Memory B cell (primary cell): ENCODE measurements at regions not wholly inside any gene's neighbourhood (a gene's known extent, or its start where the extent isn't known, plus 50 kb on each side); places are given as distances from the start of the nearest gene placed in this dataset.

Source experiments
- ATAC-seq: fragments of 150-1000 bp; cut with Tn5 transposase; 2 replicates; pipeline ENCODE4 v1.10.0; 2021; ENCODE audit warnings: low read depth, mild to moderate bottlenecking, moderate library complexity
- DNase-seq, 2 donors: peaks; one replicate each; pipeline ENCODE4 v3.0.0; 2022; ENCODE audit warnings: low spot score in 2 of 2
- H3K27ac Mint-ChIP-seq: one replicate; pipeline ENCODE4 v1.8.0; 2022; ENCODE audit warnings: mild to moderate bottlenecking, moderate library complexity, mixed read lengths
- H3K27me3 Mint-ChIP-seq: one replicate; pipeline ENCODE4 v1.8.0; 2022; ENCODE audit warnings: mixed read lengths
- H3K36me3 Mint-ChIP-seq: one replicate; pipeline ENCODE4 v1.8.0; 2022; ENCODE audit warnings: mild to moderate bottlenecking, mixed read lengths
- H3K4me1 Mint-ChIP-seq: one replicate; pipeline ENCODE4 v1.8.0; 2022; ENCODE audit warnings: mixed read lengths
- H3K4me3 Mint-ChIP-seq: one replicate; pipeline ENCODE4 v1.8.0; 2022; ENCODE audit warnings: mild to moderate bottlenecking, moderate library complexity, mixed read lengths
- H3K9me3 Mint-ChIP-seq: one replicate; pipeline ENCODE4 v1.8.0; 2022; ENCODE audit warnings: mixed read lengths

DNA sequence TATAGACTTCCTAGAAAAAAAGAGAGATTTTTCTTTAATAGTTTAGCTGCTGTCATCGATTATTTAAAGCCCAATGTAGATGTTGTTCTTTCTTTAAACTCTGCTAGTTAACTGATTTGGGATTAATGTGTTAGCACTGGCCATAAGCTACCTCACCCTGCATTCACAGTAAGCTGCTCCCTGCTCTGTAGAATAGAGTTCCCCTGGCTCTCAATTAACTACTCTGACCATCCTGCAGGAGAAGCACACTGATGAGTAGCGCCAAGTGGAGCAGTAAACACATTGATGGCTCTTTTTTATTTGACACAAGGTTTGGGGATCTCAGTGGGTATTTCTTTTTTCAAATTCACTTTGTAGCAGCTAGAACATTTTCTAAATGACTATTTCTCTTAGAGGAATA is 807.9 kb upstream of the ZNF608 start:
- Mint-ChIP-seq H3K27me3 (no peaks in the 10 kb centered on the region), H3K36me3 (no peaks in the 10 kb centered on the region), H3K4me1 (no peaks in the 10 kb centered on the region), H3K9me3 (no peaks in the 10 kb centered on the region), H3K4me3 (no peak overlapping the region), H3K27ac (no peak overlapping the region)
- ATAC-seq (no peak), DNase-seq (no peak)

DNA sequence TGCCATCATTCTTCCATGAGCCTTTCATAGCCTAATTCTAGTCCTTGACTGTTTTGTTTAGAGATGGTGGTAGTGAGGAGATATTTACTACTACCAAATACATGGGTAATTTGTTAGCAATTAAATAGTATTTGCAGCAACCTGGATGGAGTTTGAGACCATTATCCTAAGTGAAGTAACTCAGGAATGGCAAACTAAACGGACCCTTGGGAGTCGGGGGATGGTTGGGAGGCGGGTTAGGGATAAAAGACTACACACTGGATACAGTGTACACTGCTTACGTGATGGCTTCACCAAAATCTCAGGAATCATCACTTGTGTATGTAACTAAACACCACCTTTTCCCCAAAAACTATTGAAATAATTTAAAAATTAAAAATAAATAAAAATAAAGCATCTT is 809.2 kb upstream of the ZNF608 start:
- no peaks in the 10 kb centered on the region for H3K9me3 Mint-ChIP-seq

DNA sequence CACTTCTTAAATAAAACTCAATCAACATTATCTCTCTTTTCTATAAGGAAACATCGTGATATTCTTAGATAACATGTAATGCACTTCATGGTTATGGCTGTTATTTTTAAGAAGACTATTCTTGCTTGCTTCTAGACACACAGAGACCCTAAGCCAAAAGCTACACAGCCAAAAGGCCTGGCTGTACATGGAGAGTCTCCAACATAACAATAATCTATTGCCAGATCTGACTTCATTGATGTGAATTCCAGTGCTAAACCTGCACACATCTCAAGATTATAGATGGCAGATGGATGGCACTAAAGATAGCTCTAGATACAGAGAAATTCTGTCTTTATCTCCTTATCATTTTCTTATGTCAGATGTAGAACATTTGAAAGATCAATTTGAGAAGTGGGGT is 811.6 kb upstream of the ZNF608 start:
- H3K9me3 Mint-ChIP-seq: no peaks in the 10 kb centered on the region

More for the DNA sequence above, 809.2 kb upstream of the ZNF608 start:
- no peak for DNase-seq
- no peak overlapping the region for H3K27ac Mint-ChIP-seq
- peaks cover 3% of the 10 kb centered on the region for H3K4me1 Mint-ChIP-seq
- no peaks in the 10 kb centered on the region for H3K27me3 Mint-ChIP-seq
- no peaks in the 10 kb centered on the region for H3K36me3 Mint-ChIP-seq
- H3K4me3 Mint-ChIP-seq: no peak overlapping the region
- no peak for ATAC-seq

DNA sequence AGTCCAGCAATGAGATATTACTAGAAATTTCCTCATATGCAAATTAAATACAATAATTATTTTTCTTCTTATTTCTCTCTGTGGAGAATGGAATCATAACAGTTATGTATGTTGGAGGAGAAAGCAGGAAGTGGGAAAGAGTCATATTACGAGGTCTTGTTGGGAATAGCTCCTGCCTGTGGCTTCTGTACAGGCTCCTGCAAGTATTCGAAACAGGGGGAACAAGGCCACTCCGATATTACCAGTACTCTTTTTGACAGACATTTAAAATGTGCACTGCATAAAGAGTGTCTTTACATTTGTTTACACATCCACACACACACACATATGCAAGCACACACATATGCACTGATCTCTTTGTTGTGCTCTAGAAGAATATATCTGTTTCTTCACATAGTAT is 812.0 kb upstream of the ZNF608 start:
- Mint-ChIP-seq H3K27ac (no peak overlapping the region), H3K9me3 (no peaks in the 10 kb centered on the region), H3K27me3 (no peaks in the 10 kb centered on the region), H3K36me3 (no peaks in the 10 kb centered on the region), H3K4me3 (no peak overlapping the region), H3K4me1 (peaks cover 6% of the 10 kb centered on the region)
- ATAC-seq: no peak
- no peak for DNase-seq

More for the DNA sequence above, 811.6 kb upstream of the ZNF608 start:
- ATAC-seq (no peak), DNase-seq (no peak)
- Mint-ChIP-seq H3K36me3 (no peaks in the 10 kb centered on the region), H3K4me1 (peaks cover 6% of the 10 kb centered on the region), H3K27me3 (no peaks in the 10 kb centered on the region), H3K4me3 (no peak overlapping the region), H3K27ac (no peak overlapping the region)

DNA sequence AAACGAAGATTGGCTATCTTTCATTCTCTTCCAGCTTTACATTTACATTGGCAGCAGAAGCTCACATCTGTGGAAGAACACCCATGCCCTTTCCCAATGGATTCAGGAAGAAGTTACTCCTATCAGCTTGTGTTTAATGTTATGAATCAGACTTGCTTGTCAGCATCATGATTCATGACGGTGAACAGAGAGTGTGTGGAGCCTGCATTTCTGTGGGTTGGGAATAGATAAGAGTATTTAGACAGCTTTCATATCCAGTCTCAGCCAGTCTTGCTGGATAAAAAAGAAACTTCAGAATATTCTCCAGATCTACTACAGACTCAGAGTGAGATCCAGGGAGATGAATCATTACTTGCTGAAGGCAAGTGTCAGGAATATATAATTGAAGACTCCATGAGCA is 812.9 kb upstream of the ZNF608 start:
- peaks cover 6% of the 10 kb centered on the region for H3K4me1 Mint-ChIP-seq
- H3K27me3 Mint-ChIP-seq: no peaks in the 10 kb centered on the region
- H3K4me3 Mint-ChIP-seq: no peak overlapping the region
- H3K36me3 Mint-ChIP-seq: no peaks in the 10 kb centered on the region
- no peak for ATAC-seq
- no peak overlapping the region for H3K27ac Mint-ChIP-seq
- DNase-seq: no peak
- no peaks in the 10 kb centered on the region for H3K9me3 Mint-ChIP-seq

DNA sequence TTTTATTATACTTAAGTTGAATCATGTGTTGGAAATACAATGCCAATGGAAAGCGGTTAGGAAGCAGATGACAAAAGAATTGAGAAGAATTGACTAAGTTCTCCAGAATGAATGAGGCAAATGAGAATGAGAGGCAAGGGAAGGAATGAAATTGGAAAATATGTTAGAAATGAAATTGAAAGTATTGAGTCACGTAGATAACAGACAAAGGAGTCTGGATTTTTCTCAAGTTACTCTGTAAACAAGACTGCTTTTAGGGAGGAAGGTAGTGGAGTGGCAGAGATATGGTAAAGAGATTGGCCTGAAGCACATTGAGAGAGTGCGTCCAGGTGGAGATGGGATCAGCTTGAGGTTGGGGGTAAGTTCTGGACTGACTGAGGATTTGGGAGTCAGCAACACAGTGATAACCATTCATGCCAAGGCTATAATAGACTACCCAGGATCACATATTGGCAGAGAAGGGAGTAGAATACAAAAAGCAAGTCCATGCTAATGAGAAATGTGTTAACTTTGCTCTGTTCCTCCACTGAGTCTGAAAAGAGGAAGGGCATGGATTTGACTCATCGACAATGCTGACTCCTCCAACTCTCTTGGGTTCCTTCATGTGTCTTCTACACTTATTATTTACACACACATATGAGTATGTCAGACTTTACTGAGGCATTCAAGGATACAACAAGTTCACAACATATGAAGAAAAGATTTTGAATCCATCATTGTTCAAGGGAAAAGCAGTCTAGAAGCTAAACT is 814.2 kb upstream of the ZNF608 start:
- DNase-seq (no peak), ATAC-seq (no peak)
- Mint-ChIP-seq H3K4me3 (no peak overlapping the region), H3K27ac (no peak overlapping the region), H3K4me1 (peaks cover 6% of the 10 kb centered on the region), H3K27me3 (no peaks in the 10 kb centered on the region), H3K9me3 (no peaks in the 10 kb centered on the region), H3K36me3 (no peaks in the 10 kb centered on the region)

DNA sequence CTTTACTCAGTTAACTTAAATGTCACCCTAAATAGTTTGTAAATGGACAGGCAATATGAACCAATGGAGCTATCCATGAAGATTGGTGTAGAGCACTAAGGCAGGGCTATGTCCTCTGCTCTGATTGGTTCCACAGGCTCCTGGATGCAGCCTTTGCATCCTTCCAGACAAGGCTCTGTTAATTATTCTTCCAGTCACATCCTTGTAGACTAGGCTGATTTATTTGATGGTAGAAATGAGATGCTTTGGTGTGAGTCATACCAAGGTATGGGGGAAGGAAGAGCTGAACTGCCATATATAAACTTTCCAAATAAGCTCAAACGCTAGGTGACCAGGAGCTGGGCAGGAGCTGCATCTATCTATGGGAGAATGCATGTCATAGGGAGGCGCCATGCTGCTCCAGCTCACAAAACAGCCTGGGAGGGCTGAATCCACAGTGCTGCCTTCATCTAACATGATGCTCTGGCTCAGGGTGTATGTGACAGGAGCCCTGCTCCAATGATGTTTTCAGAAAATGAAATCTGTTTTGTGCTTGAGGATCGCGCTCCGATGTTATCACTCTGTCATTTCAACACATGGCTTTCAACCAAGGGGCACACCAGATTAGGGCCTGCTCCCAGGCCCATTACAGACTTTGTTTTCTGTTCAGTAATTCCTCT is 818.0 kb upstream of the ZNF608 start:
- Mint-ChIP-seq H3K4me3 (no peak overlapping the region), H3K9me3 (no peaks in the 10 kb centered on the region), H3K27ac (no peak overlapping the region), H3K4me1 (peaks cover 6% of the 10 kb centered on the region), H3K36me3 (no peaks in the 10 kb centered on the region), H3K27me3 (peaks cover 4% of the 10 kb centered on the region)
- no peak for DNase-seq
- no peak for ATAC-seq

DNA sequence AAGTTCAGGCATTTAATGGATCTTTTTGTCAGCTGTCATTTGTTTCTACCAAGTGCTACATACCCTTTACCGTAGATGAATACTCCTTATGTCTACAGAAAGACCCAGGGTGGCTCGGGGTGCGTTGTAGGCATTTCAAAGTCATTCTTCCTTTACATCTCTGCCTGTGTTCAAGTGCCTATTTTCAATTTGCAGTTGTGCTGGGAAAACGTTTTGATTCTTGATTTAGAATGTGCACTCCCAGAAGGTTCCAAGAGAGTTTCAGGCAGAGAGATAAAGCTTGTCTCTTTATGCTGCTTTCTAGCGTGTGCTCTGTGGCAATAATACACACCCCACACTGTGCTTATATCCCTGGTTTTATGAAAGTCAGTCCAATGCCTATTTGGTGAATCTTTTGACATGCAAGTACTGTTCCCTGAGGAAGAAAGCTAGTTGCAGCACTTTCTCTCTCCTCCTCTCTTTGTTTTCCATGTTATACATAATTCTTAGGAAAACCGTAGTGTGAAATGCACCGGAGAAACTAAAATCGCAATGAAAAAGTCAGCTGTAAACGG is 828.1 kb upstream of the ZNF608 start:
- ATAC-seq: no peak
- Mint-ChIP-seq H3K36me3 (no peaks in the 10 kb centered on the region), H3K4me1 (no peaks in the 10 kb centered on the region), H3K27me3 (peaks cover 2% of the 10 kb centered on the region), H3K9me3 (no peaks in the 10 kb centered on the region), H3K27ac (no peak overlapping the region), H3K4me3 (no peak overlapping the region)
- no peak for DNase-seq

DNA sequence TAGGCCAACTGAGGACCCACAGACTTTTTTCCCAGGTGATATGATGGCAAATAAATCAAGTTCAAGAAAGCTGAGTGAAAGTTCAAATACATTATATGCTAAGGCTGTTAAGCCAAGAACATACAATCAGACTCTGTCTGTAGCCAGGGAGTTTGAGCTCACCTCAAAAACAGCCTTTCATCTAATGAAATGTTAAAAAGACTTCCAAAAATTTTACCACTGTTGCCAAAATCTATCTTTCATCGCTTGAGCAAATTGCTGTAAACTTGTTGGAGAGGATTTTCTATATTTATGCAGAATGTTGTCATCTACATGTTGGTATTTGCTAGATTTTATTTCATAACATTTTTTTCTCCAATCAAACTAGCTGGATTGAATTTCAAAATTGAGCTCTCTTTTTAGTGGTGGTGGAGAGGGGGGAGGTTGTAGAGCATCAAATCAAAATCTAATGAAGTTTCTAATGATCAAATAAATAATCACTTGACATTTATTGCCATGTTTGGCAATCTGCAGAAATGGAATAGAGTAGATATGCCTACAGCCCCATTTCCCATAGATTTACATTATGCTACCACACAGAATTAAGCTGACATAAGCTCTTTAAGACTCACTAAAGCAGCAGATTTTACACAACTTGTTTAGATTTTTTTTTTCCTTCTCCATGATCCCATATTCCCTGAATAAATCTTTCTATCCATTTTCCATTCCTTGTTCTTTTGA is 828.9 kb upstream of the ZNF608 start:
- Mint-ChIP-seq H3K27ac (no peak overlapping the region), H3K9me3 (no peaks in the 10 kb centered on the region), H3K27me3 (peaks cover 2% of the 10 kb centered on the region), H3K4me1 (no peaks in the 10 kb centered on the region), H3K4me3 (no peak overlapping the region), H3K36me3 (no peaks in the 10 kb centered on the region)
- ATAC-seq (no peak), DNase-seq (no peak)

DNA sequence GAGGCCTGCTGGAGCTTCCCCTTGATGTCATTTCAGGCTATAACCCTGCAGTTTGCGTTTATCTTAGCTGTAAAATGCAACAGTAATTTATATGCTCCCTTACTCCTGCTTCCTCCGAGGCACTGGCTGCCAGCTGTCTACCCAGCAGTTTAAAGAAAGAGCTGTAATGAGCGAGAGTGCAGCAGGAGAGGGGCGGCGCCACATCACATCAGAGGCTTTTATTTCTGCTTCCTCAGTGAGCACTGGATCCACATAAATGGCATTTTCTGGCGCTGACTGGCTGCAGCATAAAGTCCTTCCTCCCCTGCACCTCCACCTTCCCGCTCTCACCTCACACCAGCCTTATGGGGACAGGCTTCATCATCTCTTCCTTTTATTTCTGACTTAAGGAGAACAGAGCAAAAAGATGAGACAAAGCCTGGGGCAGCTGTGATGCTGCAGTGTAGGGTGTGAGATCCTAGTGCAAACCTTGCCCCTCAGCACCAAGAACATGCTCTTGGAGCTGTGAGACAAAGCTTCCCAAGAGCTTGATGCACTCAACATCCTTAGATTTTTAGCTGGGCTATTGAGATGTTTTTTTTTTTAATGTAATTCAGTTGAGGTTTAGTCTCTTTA is 829.6 kb upstream of the ZNF608 start:
- no peaks in the 10 kb centered on the region for H3K4me1 Mint-ChIP-seq
- DNase-seq (no peak), ATAC-seq (no peak)
- peaks cover 2% of the 10 kb centered on the region for H3K27me3 Mint-ChIP-seq
- no peaks in the 10 kb centered on the region for H3K36me3 Mint-ChIP-seq
- H3K27ac Mint-ChIP-seq: no peak overlapping the region
- no peak overlapping the region for H3K4me3 Mint-ChIP-seq
- H3K9me3 Mint-ChIP-seq: no peaks in the 10 kb centered on the region

DNA sequence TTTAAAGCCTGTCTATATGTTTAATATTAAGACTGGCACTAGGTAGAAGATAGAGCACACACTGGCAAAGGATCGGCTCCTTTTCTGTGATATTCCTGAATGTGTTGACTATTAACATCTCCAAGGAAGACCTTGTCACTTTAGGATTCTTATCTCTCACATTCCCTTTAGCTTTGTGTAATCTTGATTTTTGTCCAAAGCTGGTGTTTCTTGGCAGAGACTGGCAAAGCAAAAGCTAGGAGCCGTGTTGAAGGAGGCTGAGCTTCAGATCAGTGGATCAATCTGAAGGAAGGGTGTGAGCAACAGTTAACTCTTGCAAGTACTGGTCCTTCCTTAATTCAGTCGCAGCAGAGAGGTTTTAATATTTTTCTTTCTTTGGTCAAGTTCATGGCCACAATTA is 830.4 kb upstream of the ZNF608 start:
- Mint-ChIP-seq H3K4me3 (no peak overlapping the region), H3K36me3 (no peaks in the 10 kb centered on the region), H3K27me3 (peaks cover 2% of the 10 kb centered on the region), H3K27ac (no peak overlapping the region), H3K9me3 (no peaks in the 10 kb centered on the region), H3K4me1 (no peaks in the 10 kb centered on the region)
- DNase-seq (no peak), ATAC-seq (no peak)

DNA sequence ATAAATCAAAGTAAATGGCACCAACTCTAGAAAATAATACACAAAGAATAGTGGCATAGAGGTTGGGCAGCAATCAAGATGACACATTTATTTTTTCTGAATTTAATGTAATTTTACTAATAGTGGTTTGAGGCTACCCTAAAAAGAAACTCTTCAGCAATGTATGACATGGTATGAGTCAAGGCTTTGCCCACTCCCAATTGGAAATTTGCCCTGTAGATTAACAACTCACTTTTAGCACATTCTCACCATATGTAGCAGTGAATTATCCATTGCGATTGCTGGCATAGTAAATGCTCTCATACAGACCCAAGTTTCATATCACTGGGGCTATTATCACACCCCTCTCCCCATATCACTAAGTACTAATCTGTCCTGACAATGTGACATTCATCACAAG is 832.1 kb upstream of the ZNF608 start:
- H3K4me1 Mint-ChIP-seq: no peaks in the 10 kb centered on the region
- H3K9me3 Mint-ChIP-seq: no peaks in the 10 kb centered on the region
- H3K36me3 Mint-ChIP-seq: no peaks in the 10 kb centered on the region
- no peak overlapping the region for H3K4me3 Mint-ChIP-seq
- H3K27me3 Mint-ChIP-seq: peaks cover 2% of the 10 kb centered on the region
- no peak for ATAC-seq
- H3K27ac Mint-ChIP-seq: no peak overlapping the region
- DNase-seq: no peak

DNA sequence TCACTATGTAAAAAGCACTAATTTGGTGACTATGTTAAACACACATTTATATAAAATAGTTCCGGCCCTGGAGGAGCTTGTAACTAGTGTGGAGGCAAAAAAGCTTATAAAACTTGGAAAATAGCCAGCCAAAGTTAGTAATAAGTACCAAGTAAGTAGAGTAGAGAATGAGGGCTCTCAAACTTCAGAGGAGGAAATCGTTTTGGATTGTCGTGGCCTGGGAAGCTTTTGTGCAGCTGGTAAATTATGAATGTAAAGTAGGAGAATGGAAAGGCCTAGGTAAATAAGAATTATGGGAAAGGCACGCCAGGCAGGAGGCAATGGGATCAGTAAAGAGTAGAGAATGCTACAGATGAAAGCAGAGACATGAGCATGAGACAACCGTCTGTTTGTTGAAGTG is 832.7 kb upstream of the ZNF608 start:
- H3K27me3 Mint-ChIP-seq: peaks cover 2% of the 10 kb centered on the region
- DNase-seq (no peak), ATAC-seq (no peak)
- H3K27ac Mint-ChIP-seq: no peak overlapping the region
- no peaks in the 10 kb centered on the region for H3K36me3 Mint-ChIP-seq
- no peak overlapping the region for H3K4me3 Mint-ChIP-seq
- no peaks in the 10 kb centered on the region for H3K4me1 Mint-ChIP-seq
- no peaks in the 10 kb centered on the region for H3K9me3 Mint-ChIP-seq

DNA sequence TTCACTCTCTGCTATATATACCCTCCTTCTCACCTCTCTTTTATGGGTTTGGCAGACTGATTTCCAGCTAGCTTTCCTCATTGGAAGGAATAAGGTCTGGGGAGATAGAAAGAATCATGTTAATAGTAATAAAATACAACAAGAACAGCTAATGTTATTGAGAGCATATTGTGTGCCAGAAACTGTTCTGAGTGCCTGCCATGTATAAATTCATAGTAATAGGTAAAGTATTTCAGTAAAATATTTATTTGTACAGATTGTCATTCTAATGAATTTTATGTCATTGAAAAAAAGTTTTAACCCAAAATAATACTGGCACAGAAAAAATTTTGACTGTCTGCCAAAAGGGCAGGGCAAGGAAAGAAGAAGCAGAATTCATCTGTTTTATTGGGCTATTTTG is 834.9 kb upstream of the ZNF608 start:
- no peaks in the 10 kb centered on the region for H3K4me1 Mint-ChIP-seq
- H3K27ac Mint-ChIP-seq: no peak overlapping the region
- no peaks in the 10 kb centered on the region for H3K9me3 Mint-ChIP-seq
- no peak overlapping the region for H3K4me3 Mint-ChIP-seq
- DNase-seq: no peak
- peaks cover 2% of the 10 kb centered on the region for H3K27me3 Mint-ChIP-seq
- ATAC-seq: no peak
- H3K36me3 Mint-ChIP-seq: no peaks in the 10 kb centered on the region
